GM12878 (cell line): ENCODE measurements at regions not wholly inside any gene's neighbourhood (a gene's known extent, or its start where the extent isn't known, plus 50 kb on each side); places are given as distances from the start of the nearest gene placed in this dataset.

ENCODE experiments used
- ATAC-seq: fragments of 200-7000 bp; cut with Tn5 transposase; 3 replicates; pipeline ENCODE4 v1.9.1; 2020; ENCODE audit warnings: mild to moderate bottlenecking, moderate library complexity
- BruUV-seq: library from RNA; stranded (reverse); fragments of 400-500 nt; replicated peaks from 2 replicates; lab custom pipeline; 2021; lab: Mats Ljungman, UMichigan
- CTCF ChIA-PET: fragments of 300-600 bp; sonication (Branson Sonifier 250); formaldehyde crosslinking; extraction: SDS; loops from one replicate; lab custom pipeline; 2021; ENCODE audit warnings: inconsistent platforms; lab: Yijun Ruan, JAX
- POLR2A ChIA-PET: fragments of 350-600 bp; formaldehyde crosslinking; extraction: SDS; loops from one replicate; lab custom pipeline; 2021; ENCODE audit warnings: inconsistent platforms; lab: Charles Lee
- RAD21 ChIA-PET: fragments of 300-600 bp; sonication (Branson Sonifier 250); formaldehyde crosslinking; loops from one replicate; lab custom pipeline; 2023; ENCODE audit warnings: antibody characterized with exemption; ENCODE audit not compliant: unreplicated experiment; lab: Charles Lee
- SMC1A ChIA-PET: fragments of 300-600 bp; sonication (Branson Sonifier 250); formaldehyde crosslinking; loops from one replicate; lab custom pipeline; 2023; ENCODE audit not compliant: unreplicated experiment, uncharacterized antibody; lab: Charles Lee
- DNase-seq: peaks from one replicate; pipeline ENCODE4 v3.0.0-alpha.2; 2011; ENCODE audit warnings: low read depth, low spot score
- FAIRE-seq: peaks from 3 replicates; lab custom pipeline; 2011; peaks lifted over from hg19 to GRCh38; lab: Jason Lieb, UNC
- H2AFZ ChIP-seq: 2 replicates; pipeline ENCODE4 v1.6.0; 2011; ENCODE audit warnings: low read depth, low read length, control low read depth; ENCODE audit not compliant: control insufficient read depth
- H3K27ac ChIP-seq: 2 replicates; pipeline ENCODE4 v1.5.1; 2011; ENCODE audit warnings: control low read depth; ENCODE audit not compliant: control insufficient read depth, insufficient read depth
- H3K27me3 ChIP-seq, 2 experiments: replicated peaks in 1 of 2; 2 replicates each; pipeline versions ENCODE4 v1.6.0 to v1.6.1; 2011; ENCODE audit warnings: low read length in 1 of 2; ENCODE audit not compliant: control insufficient read depth in 2 of 2, insufficient read depth in 2 of 2
- H3K36me3 ChIP-seq, 2 experiments: 2 replicates each; pipeline ENCODE4 v1.5.1; 2011; ENCODE audit warnings: low read length in 1 of 2; ENCODE audit not compliant: control insufficient read depth in 2 of 2, insufficient read depth in 2 of 2
- H3K4me1 ChIP-seq: 2 replicates; pipeline ENCODE4 v1.6.1; 2011; ENCODE audit warnings: mild to moderate bottlenecking, low read length, moderate library complexity, mixed read lengths; ENCODE audit not compliant: control insufficient read depth, insufficient read depth
- H3K4me2 ChIP-seq: 2 replicates; pipeline ENCODE4 v1.6.0; 2011; ENCODE audit warnings: control low read depth; ENCODE audit not compliant: control insufficient read depth, insufficient read depth
- H3K4me3 ChIP-seq: fragments of 200-600 bp; sonication (generic); 2 replicates; pipeline ENCODE4 v1.5.1; 2016
- H3K79me2 ChIP-seq: 2 replicates; pipeline ENCODE4 v1.6.0; 2011; ENCODE audit warnings: low read length; ENCODE audit not compliant: control insufficient read depth, insufficient read depth
- H3K9ac ChIP-seq: 2 replicates; pipeline ENCODE4 v1.8.0; 2011; ENCODE audit warnings: low read length, control low read depth, mixed read lengths; ENCODE audit not compliant: control insufficient read depth, insufficient read depth
- H3K9me3 ChIP-seq: replicated peaks from 3 replicates; pipeline ENCODE4 v1.5.1; 2011; ENCODE audit warnings: mild to moderate bottlenecking, low read length; ENCODE audit not compliant: control insufficient read depth, insufficient read depth
- H4K20me1 ChIP-seq: 2 replicates; pipeline ENCODE4 v1.6.0; 2011; ENCODE audit not compliant: control insufficient read depth, insufficient read depth
- IRF3 ChIP-seq: fragments of 450-650 bp; IDR thresholded peaks from 2 replicates; pipeline ENCODE4 v1.6.1; 2014; ENCODE audit warnings: mild to moderate bottlenecking
- NFYA ChIP-seq: IDR thresholded peaks from 2 replicates; pipeline ENCODE4 v1.6.1; 2011; ENCODE audit warnings: low read depth, mild to moderate bottlenecking, low read length, improper control_type of control experiment, borderline replicate concordance
- RAD51 ChIP-seq: fragments of 450-650 bp; IDR thresholded peaks from 2 replicates; pipeline ENCODE4 v1.6.1; 2016; ENCODE audit warnings: moderate library complexity, mild to moderate bottlenecking, inconsistent platforms
- SP1 ChIP-seq: IDR thresholded peaks from one replicate; pipeline ENCODE4 v1.6.1; 2011; ENCODE audit warnings: low read depth, low read length
- ZNF687 ChIP-seq: fragments of 450-650 bp; IDR thresholded peaks from 2 replicates; pipeline ENCODE4 v1.6.1; 2017; ENCODE audit warnings: mild to moderate bottlenecking, moderate library complexity
- WGBS: methylation state at CpG from one replicate; pipeline ENCODE4 v1.1.6; 2016; ENCODE audit warnings: low lambda C conversion rate; ENCODE audit not compliant: insufficient replicate concordance, insufficient coverage; ENCODE audit errors: missing lambda C conversion rate; 5-methylcytosine and 5-hydroxymethylcytosine counted together
- in situ Hi-C: fragments of 300-500 bp; cut with MboI; formaldehyde crosslinking; loops from 9 replicates; pipeline ENCODE4 v1.14.3; 2018; ENCODE audit warnings: mixed read lengths
- intact Hi-C: fragments of 100-400 bp; cut with micrococcal nuclease; formaldehyde crosslinking; loops from one replicate; pipeline ENCODE4 v1.14.2; 2022; ENCODE audit not compliant: unreplicated experiment

- no peak for TF ChIP-seq ZNF687
- TF ChIP-seq SP1, result no peak
Observed at GRCh38 chr15:29516929-29517328, 247.3 kb upstream of the NSMCE3 start (continued).

GRCh38 chr15:29514926-29515325 lies 245.3 kb upstream of the NSMCE3 start:
- RAD21 ChIA-PET, result no interaction called here
- TF ChIP-seq RAD51, result no peak
- TF ChIP-seq NFYA, result no peak
- TF ChIP-seq IRF3, result no peak
- TF ChIP-seq, all 136 proteins: peak for 0
- Histone ChIP-seq H3K79me2 (no peaks in the 10 kb centered on the region), H3K9me3 (no peaks in the 10 kb centered on the region; the same call in 2 of the 3 replicates), H3K9ac (no peak overlapping the region), H3K36me3 (no peaks in the 10 kb centered on the region), H3K4me1 (no peaks in the 10 kb centered on the region), H3K27me3 (no peaks in the 10 kb centered on the region), H4K20me1 (no peaks in the 10 kb centered on the region), H3K4me2 (no peak overlapping the region), H3K4me3 (no peak overlapping the region), H3K27ac (no peak overlapping the region), H2AFZ (no peak overlapping the region)
- intact Hi-C loops (no loop called here), in situ Hi-C loops (no loop called here)
- ChIA-PET POLR2A (no interaction called here), SMC1A (no interaction called here), CTCF (no interaction called here)
- FAIRE-seq (no peak), DNase-seq (no peak), ATAC-seq (no peak)
- no TSS peak for BruUV-seq
- WGBS, result 9% methylated on average over 4 of the region's 4 CpGs
